C4-2B (cell line): ENCODE measurements at regions not wholly inside any gene's neighbourhood (a gene's known extent, or its start where the extent isn't known, plus 50 kb on each side); places are given as distances from the start of the nearest gene placed in this dataset.
"Not testable (repeated sequence)": the region's sequence is repeated elsewhere in the genome, so short reads cannot be mapped to it uniquely, and the experiment has no call there.

ENCODE experiments used
- H3K27ac ChIP-seq: fragments of 450-650 bp; 2 replicates; pipeline ENCODE4 v1.5.1; 2017
- CTCF ChIP-seq: fragments of 450-650 bp; conservative IDR thresholded peaks from 2 replicates; pipeline ENCODE4 v1.5.1; 2017; ENCODE audit warnings: mild to moderate bottlenecking
- ZFX ChIP-seq: fragments of 450-650 bp; IDR thresholded peaks from 2 replicates; pipeline ENCODE4 v1.6.1; 2017

GRCh38 chr1:177426497-177426896, 255.7 kb downstream of the BRINP2 start:
- TF ChIP-seq ZFX (no peak), CTCF (no peak)
- no peak overlapping the region for H3K27ac ChIP-seq

- no peak overlapping the region for H3K27ac ChIP-seq
- no peak for TF ChIP-seq ZFX
These were observed 254.4 kb downstream of the BRINP2 start for GRCh38 chr1:177425199-177425598.

- TF ChIP-seq ZFX (no peak), CTCF (no peak)
- H3K27ac ChIP-seq, result no peak overlapping the region
These were observed 254.0 kb downstream of the BRINP2 start for GRCh38 chr1:177424744-177425143.

- no peak for TF ChIP-seq CTCF
- no peak for TF ChIP-seq ZFX
- no peak overlapping the region for H3K27ac ChIP-seq
These were observed 252.3 kb downstream of the BRINP2 start for GRCh38 chr1:177423090-177423489.

GRCh38 chr1:177413982-177414596, 243.3 kb downstream of the BRINP2 start:
- H3K27ac ChIP-seq, result no peak overlapping the region
- no peak for TF ChIP-seq ZFX
- no peak for TF ChIP-seq CTCF

GRCh38 chr1:177411381-177411780, 240.6 kb downstream of the BRINP2 start:
- TF ChIP-seq CTCF, result no peak
- H3K27ac ChIP-seq, result no peak overlapping the region

GRCh38 chr1:177410179-177410766, 239.5 kb downstream of the BRINP2 start:
- TF ChIP-seq ZFX (no peak), CTCF (no peak)
- no peak overlapping the region for H3K27ac ChIP-seq

GRCh38 chr1:177406323-177406722, 235.6 kb downstream of the BRINP2 start:
- H3K27ac ChIP-seq, result not testable (repeated sequence)
